NB4 (cell line): ENCODE measurements at regions not wholly inside any gene's neighbourhood (a gene's known extent, or its start where the extent isn't known, plus 50 kb on each side); places are given as distances from the start of the nearest gene placed in this dataset.

Source experiments
- POLR2A ChIP-seq: IDR thresholded peaks from 2 replicates; pipeline ENCODE4 v1.6.1; 2011; ENCODE audit warnings: mild to moderate bottlenecking; ENCODE audit not compliant: insufficient read length; ENCODE audit errors: extremely low read depth
- TF ChIP-seq, protein P1 (sequence below): IDR thresholded peaks from one replicate; pipeline ENCODE4 v1.5.1; 2012; ENCODE audit warnings: low read depth, low read length

DNA sequence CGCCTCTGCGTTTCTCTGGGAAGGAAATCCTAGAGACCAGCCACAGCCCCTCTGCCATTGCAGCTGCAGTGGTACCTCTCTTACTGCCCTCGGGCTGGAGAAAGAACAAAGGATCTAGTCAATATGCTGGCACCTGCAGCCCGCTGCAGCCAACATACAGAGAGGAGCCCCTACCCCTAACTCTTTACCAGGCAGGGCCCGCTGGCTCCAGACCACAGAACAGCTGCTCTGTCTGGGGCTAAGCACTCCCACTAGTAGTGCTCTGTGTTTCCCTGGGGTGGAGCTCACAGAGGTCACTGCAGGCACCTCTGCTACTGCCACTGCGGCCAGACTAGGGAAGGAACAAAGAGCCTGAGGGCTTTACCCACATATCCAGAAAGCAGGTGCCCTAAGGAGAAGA, 93.8 kb upstream of the IMPG1 start:
- no peak for TF ChIP-seq POLR2A
- TF ChIP-seq, protein P1, sequence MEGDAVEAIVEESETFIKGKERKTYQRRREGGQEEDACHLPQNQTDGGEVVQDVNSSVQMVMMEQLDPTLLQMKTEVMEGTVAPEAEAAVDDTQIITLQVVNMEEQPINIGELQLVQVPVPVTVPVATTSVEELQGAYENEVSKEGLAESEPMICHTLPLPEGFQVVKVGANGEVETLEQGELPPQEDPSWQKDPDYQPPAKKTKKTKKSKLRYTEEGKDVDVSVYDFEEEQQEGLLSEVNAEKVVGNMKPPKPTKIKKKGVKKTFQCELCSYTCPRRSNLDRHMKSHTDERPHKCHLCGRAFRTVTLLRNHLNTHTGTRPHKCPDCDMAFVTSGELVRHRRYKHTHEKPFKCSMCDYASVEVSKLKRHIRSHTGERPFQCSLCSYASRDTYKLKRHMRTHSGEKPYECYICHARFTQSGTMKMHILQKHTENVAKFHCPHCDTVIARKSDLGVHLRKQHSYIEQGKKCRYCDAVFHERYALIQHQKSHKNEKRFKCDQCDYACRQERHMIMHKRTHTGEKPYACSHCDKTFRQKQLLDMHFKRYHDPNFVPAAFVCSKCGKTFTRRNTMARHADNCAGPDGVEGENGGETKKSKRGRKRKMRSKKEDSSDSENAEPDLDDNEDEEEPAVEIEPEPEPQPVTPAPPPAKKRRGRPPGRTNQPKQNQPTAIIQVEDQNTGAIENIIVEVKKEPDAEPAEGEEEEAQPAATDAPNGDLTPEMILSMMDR = no peak
